ENCODE measurements at regions not wholly inside any gene's neighbourhood (a gene's known extent, or its start where the extent isn't known, plus 50 kb on each side); places are given as distances from the start of the nearest gene placed in this dataset.

GRCh38 chr4:13056630-13057189, 427.4 kb downstream of the RAB28 start:
- Histone ChIP-seq H2AFZ (ENCODE audit: low read depth, low read length) (no peak overlapping the region), H3K36me3 (replicated peaks; ENCODE audit: low read depth, low read length) (no peaks in the 10 kb centered on the region), H4K20me1 (ENCODE audit: insufficient read depth, low read length) (no peaks in the 10 kb centered on the region), H3K4me1 (ENCODE audit: low read length) (no peaks in the 10 kb centered on the region), H3K27ac (ENCODE audit: low read length) (no peak overlapping the region), H3K9me3 (ENCODE audit: insufficient read depth, low read length) (no peaks in the 10 kb centered on the region), H3K4me3 (ENCODE audit: low read length) (no peak overlapping the region), H3K27me3 (ENCODE audit: low read depth, low read length) (no peaks in the 10 kb centered on the region), H3K4me2 (ENCODE audit: low read length) (no peak overlapping the region), H3K9ac (ENCODE audit: low read length) (no peak overlapping the region), H3K79me2 (ENCODE audit: low read length) (no peaks in the 10 kb centered on the region)
- TF ChIP-seq EZH2phosphoT487 (IDR thresholded peaks at IDR 0.05; ENCODE audit: low read depth), result no peak
- no peak for TF ChIP-seq CTCF (IDR thresholded peaks at IDR 0.05; ENCODE audit: low read depth, low read length)

- Histone ChIP-seq H3K27me3 (ENCODE audit: low read depth, low read length) (no peaks in the 10 kb centered on the region), H3K4me1 (ENCODE audit: low read length) (no peaks in the 10 kb centered on the region), H3K4me2 (ENCODE audit: low read length) (no peak overlapping the region), H3K79me2 (ENCODE audit: low read length) (no peaks in the 10 kb centered on the region), H4K20me1 (ENCODE audit: insufficient read depth, low read length) (no peaks in the 10 kb centered on the region), H3K9me3 (ENCODE audit: insufficient read depth, low read length) (no peaks in the 10 kb centered on the region), H3K36me3 (replicated peaks; ENCODE audit: low read depth, low read length) (no peaks in the 10 kb centered on the region), H3K27ac (ENCODE audit: low read length) (no peak overlapping the region), H2AFZ (ENCODE audit: low read depth, low read length) (no peak overlapping the region), H3K9ac (ENCODE audit: low read length) (no peak overlapping the region), H3K4me3 (ENCODE audit: low read length) (no peak overlapping the region)
- no peak for TF ChIP-seq EZH2phosphoT487 (IDR thresholded peaks at IDR 0.05; ENCODE audit: low read depth)
- no peak for TF ChIP-seq CTCF (IDR thresholded peaks at IDR 0.05; ENCODE audit: low read depth, low read length)
Measured at GRCh38 chr4:13054420-13054970, 429.6 kb downstream of the RAB28 start.

- no peak overlapping the region for H2AFZ ChIP-seq (ENCODE audit: low read depth, low read length)
- no peaks in the 10 kb centered on the region for H4K20me1 ChIP-seq (ENCODE audit: insufficient read depth, low read length)
- H3K27ac ChIP-seq (ENCODE audit: low read length), result no peak overlapping the region
- no peak overlapping the region for H3K4me3 ChIP-seq (ENCODE audit: low read length)
- H3K9me3 ChIP-seq (ENCODE audit: insufficient read depth, low read length), result no peaks in the 10 kb centered on the region
- no peaks in the 10 kb centered on the region for H3K36me3 ChIP-seq (replicated peaks; ENCODE audit: low read depth, low read length)
- no peak for TF ChIP-seq CTCF (IDR thresholded peaks at IDR 0.05; ENCODE audit: low read depth, low read length)
- no peak for TF ChIP-seq EZH2phosphoT487 (IDR thresholded peaks at IDR 0.05; ENCODE audit: low read depth)
- no peaks in the 10 kb centered on the region for H3K79me2 ChIP-seq (ENCODE audit: low read length)
- H3K4me2 ChIP-seq (ENCODE audit: low read length), result no peak overlapping the region
- H3K27me3 ChIP-seq (ENCODE audit: low read depth, low read length), result no peaks in the 10 kb centered on the region
- H3K4me1 ChIP-seq (ENCODE audit: low read length), result no peaks in the 10 kb centered on the region
- H3K9ac ChIP-seq (ENCODE audit: low read length), result no peak overlapping the region
Measured at GRCh38 chr4:13047591-13047990, 436.5 kb downstream of the RAB28 start.

GRCh38 chr4:13036841-13037240, 447.3 kb downstream of the RAB28 start:
- no peaks in the 10 kb centered on the region for H3K9me3 ChIP-seq (ENCODE audit: insufficient read depth, low read length)
- H2AFZ ChIP-seq (ENCODE audit: low read depth, low read length), result no peak overlapping the region
- H3K9ac ChIP-seq (ENCODE audit: low read length), result no peak overlapping the region
- no peaks in the 10 kb centered on the region for H3K27me3 ChIP-seq (ENCODE audit: low read depth, low read length)
- no peaks in the 10 kb centered on the region for H3K79me2 ChIP-seq (ENCODE audit: low read length)
- H3K36me3 ChIP-seq (replicated peaks; ENCODE audit: low read depth, low read length), result no peaks in the 10 kb centered on the region
- no peaks in the 10 kb centered on the region for H4K20me1 ChIP-seq (ENCODE audit: insufficient read depth, low read length)
- no peak overlapping the region for H3K27ac ChIP-seq (ENCODE audit: low read length)
- no peak overlapping the region for H3K4me3 ChIP-seq (ENCODE audit: low read length)
- no peaks in the 10 kb centered on the region for H3K4me1 ChIP-seq (ENCODE audit: low read length)
- TF ChIP-seq EZH2phosphoT487 (IDR thresholded peaks at IDR 0.05; ENCODE audit: low read depth) (no peak), CTCF (IDR thresholded peaks at IDR 0.05; ENCODE audit: low read depth, low read length) (no peak)
- H3K4me2 ChIP-seq (ENCODE audit: low read length), result no peak overlapping the region
